ENCODE measurements at regions not wholly inside any gene's neighbourhood (a gene's known extent, or its start where the extent isn't known, plus 50 kb on each side); places are given as distances from the start of the nearest gene placed in this dataset.

- no peak for DNase-seq
Measured at GRCh38 chr10:10579709-10580108, 438.0 kb upstream of the CELF2 start.

GRCh38 chr10:10584161-10584560 is 433.5 kb upstream of the CELF2 start:
- DNase-seq, result no peak

- DNase-seq, result peak; percentile 37
Measured at GRCh38 chr10:10587744-10588393, 429.8 kb upstream of the CELF2 start.

- DNase-seq, result peak; percentile 89
Measured at GRCh38 chr10:10589540-10590303, 427.9 kb upstream of the CELF2 start.

GRCh38 chr10:10591715-10592341 is 425.8 kb upstream of the CELF2 start:
- no peak for DNase-seq

- DNase-seq, result no peak
Measured at GRCh38 chr10:10596256-10596655, 421.4 kb upstream of the CELF2 start.

GRCh38 chr10:10598297-10598696 is 419.4 kb upstream of the CELF2 start:
- DNase-seq, result no peak

- DNase-seq, result no peak
Measured at GRCh38 chr10:10600004-10600403, 417.7 kb upstream of the CELF2 start.

- DNase-seq, result peak; percentile 69
Measured at GRCh38 chr10:10605551-10606081, 412.1 kb upstream of the CELF2 start.

- DNase-seq, result no peak
Measured at GRCh38 chr10:10609379-10609955, 408.2 kb upstream of the CELF2 start.

- DNase-seq, result no peak
Measured at GRCh38 chr10:10610171-10610570, 407.5 kb upstream of the CELF2 start.

- DNase-seq, result peak; percentile 55
Measured at GRCh38 chr10:10612151-10612550, 405.5 kb upstream of the CELF2 start.

- DNase-seq, result no peak
Measured at GRCh38 chr10:10613656-10614244, 403.9 kb upstream of the CELF2 start.

- peak; percentile 22 for DNase-seq
Measured at GRCh38 chr10:10617686-10618085, 400.0 kb upstream of the CELF2 start.

GRCh38 chr10:10618139-10618538 is 399.5 kb upstream of the CELF2 start:
- DNase-seq, result no peak

GRCh38 chr10:10623958-10624566 is 393.6 kb upstream of the CELF2 start:
- DNase-seq, result no peak

GRCh38 chr10:10624567-10624962 is 393.1 kb upstream of the CELF2 start:
- no peak for DNase-seq

GRCh38 chr10:10625491-10625890 is 392.2 kb upstream of the CELF2 start:
- no peak for DNase-seq

GRCh38 chr10:10626734-10627133 is 390.9 kb upstream of the CELF2 start:
- no peak for DNase-seq

- no peak for DNase-seq
Measured at GRCh38 chr10:10627414-10627813, 390.3 kb upstream of the CELF2 start.

- no peak for DNase-seq
Measured at GRCh38 chr10:10629512-10629911, 388.2 kb upstream of the CELF2 start.

GRCh38 chr10:10630281-10630680 is 387.4 kb upstream of the CELF2 start:
- DNase-seq, result no peak

All from fibroblast of skin of scalp (primary cell).